DMS79 treated with DMSO at 0.1 percent for 48 hours (cell line): ENCODE measurements at regions not wholly inside any gene's neighbourhood (a gene's known extent, or its start where the extent isn't known, plus 50 kb on each side); places are given as distances from the start of the nearest gene placed in this dataset.
"Not testable (repeated sequence)": the region's sequence is repeated elsewhere in the genome, so short reads cannot be mapped to it uniquely, and the experiment has no call there.

Experiments used
- DNase-seq: peaks from one replicate; lab custom pipeline; 2025; lab: John Stamatoyannopoulos, UW

GRCh38 chr12:75795125-75795524 is 236.5 kb downstream of the PHLDA1 start:
- no peak for DNase-seq

- no peak for DNase-seq
Observed at GRCh38 chr12:75792687-75793086, 238.9 kb downstream of the PHLDA1 start.

- DNase-seq = no peak
Observed at GRCh38 chr12:75790219-75790618, 241.4 kb downstream of the PHLDA1 start.

GRCh38 chr12:75787146-75787545 is 244.4 kb downstream of the PHLDA1 start:
- DNase-seq = not testable (repeated sequence)

GRCh38 chr12:75786070-75786469 is 245.5 kb downstream of the PHLDA1 start:
- no peak for DNase-seq

- DNase-seq = peak; percentile 75
Observed at GRCh38 chr12:75784591-75784990, 247.0 kb downstream of the PHLDA1 start.

- DNase-seq = peak; percentile 33
Observed at GRCh38 chr12:75783093-75783877, 248.3 kb downstream of the PHLDA1 start.

GRCh38 chr12:75782069-75782581 is 249.5 kb downstream of the PHLDA1 start:
- no peak for DNase-seq

GRCh38 chr12:75781532-75782046 is 250.0 kb downstream of the PHLDA1 start:
- DNase-seq = no peak

- DNase-seq = no peak
Observed at GRCh38 chr12:75779891-75780496, 251.6 kb downstream of the PHLDA1 start.

GRCh38 chr12:75774261-75775052 is 257.1 kb downstream of the PHLDA1 start:
- no peak for DNase-seq

- DNase-seq = no peak
Observed at GRCh38 chr12:75773377-75773776, 258.2 kb downstream of the PHLDA1 start.

- DNase-seq = no peak
Observed at GRCh38 chr12:75771023-75771422, 259.6 kb upstream of the KRR1 start.

GRCh38 chr12:75767957-75768356 is 256.5 kb upstream of the KRR1 start:
- DNase-seq = no peak

- DNase-seq = peak; percentile 44
Observed at GRCh38 chr12:75766263-75767160, 255.1 kb upstream of the KRR1 start.

GRCh38 chr12:75765170-75766059 is 254.0 kb upstream of the KRR1 start:
- DNase-seq = no peak

GRCh38 chr12:75764091-75764841 is 252.9 kb upstream of the KRR1 start:
- no peak for DNase-seq

- DNase-seq = no peak
Observed at GRCh38 chr12:75760573-75761294, 249.3 kb upstream of the KRR1 start.
